ENCODE measurements at regions not wholly inside any gene's neighbourhood (a gene's known extent, or its start where the extent isn't known, plus 50 kb on each side); places are given as distances from the start of the nearest gene placed in this dataset.

DNA sequence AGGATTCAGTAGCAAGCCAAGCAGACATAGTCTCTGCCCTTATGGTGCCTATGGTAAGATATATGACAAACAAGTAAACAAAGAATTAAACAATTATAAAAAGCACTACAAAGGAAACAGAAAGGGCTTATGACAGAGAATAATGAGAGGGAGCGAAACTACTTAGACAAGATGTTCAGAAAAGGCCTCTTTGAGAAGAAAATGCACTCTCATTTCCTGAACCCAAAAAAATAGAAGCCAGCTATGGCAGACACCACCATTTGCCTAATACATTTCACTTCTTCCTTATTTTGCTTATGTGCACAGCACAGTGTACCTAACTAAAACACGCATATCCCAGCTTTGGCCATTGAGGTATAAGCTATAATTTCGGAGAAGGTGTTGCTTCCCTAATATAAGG, 465.5 kb upstream of the PPP2R3A start:
- Histone ChIP-seq H3K27ac (no peak overlapping the region), H3K36me3 (no peaks in the 10 kb centered on the region), H3K4me3 (no peak overlapping the region), H3K9me3 (no peaks in the 10 kb centered on the region), H3K4me1 (no peaks in the 10 kb centered on the region), H3K27me3 (no peaks in the 10 kb centered on the region)
- intact Hi-C loops (cut with DNase I) = no loop called here
- TF ChIP-seq, protein P1, sequence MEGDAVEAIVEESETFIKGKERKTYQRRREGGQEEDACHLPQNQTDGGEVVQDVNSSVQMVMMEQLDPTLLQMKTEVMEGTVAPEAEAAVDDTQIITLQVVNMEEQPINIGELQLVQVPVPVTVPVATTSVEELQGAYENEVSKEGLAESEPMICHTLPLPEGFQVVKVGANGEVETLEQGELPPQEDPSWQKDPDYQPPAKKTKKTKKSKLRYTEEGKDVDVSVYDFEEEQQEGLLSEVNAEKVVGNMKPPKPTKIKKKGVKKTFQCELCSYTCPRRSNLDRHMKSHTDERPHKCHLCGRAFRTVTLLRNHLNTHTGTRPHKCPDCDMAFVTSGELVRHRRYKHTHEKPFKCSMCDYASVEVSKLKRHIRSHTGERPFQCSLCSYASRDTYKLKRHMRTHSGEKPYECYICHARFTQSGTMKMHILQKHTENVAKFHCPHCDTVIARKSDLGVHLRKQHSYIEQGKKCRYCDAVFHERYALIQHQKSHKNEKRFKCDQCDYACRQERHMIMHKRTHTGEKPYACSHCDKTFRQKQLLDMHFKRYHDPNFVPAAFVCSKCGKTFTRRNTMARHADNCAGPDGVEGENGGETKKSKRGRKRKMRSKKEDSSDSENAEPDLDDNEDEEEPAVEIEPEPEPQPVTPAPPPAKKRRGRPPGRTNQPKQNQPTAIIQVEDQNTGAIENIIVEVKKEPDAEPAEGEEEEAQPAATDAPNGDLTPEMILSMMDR (IDR thresholded peaks at IDR 0.05) = no peak
- no peak for DNase-seq (ENCODE audit: low spot score in 2 of 2)

DNA sequence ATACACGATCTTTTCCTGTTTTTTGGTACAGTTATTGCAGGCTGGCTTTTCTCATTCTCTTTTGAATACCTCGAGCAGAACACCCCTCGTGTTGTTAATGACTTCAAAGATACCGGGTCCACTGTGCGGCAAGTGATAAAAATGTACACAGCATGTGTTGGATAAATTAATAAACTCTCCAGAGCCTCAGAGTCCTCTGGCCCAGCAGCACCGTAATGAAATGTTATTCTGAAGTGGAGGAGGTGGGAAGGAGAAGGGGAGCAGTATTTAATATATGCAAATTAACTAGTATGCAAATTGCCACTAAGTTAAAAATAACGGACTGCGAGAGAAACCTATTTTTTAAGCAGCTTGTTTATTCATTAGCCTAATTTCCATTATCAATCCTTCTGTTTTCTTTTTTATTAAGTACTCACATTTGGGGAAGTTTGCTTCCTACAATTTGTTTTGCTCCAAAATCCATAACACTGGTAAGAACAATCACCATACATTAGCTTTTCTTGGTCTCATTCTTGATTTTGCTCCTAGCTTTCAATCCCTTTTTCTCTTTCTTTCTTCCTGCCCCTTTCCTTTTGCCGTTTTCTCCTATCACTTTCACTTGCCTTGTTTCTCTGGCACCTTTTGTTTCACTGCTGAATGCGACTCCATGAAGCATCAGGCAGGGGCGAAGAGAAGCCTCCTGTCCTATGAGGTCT, 462.3 kb upstream of the PPP2R3A start:
- no peaks in the 10 kb centered on the region for H3K9me3 ChIP-seq
- H3K36me3 ChIP-seq = no peaks in the 10 kb centered on the region
- TF ChIP-seq, protein P1 (IDR thresholded peaks at IDR 0.05) = no peak
- H3K4me1 ChIP-seq = no peaks in the 10 kb centered on the region
- intact Hi-C loops (cut with DNase I) = no loop called here
- no peak overlapping the region for H3K4me3 ChIP-seq
- H3K27ac ChIP-seq = no peak overlapping the region
- no peak for DNase-seq (ENCODE audit: low spot score in 2 of 2)
- no peaks in the 10 kb centered on the region for H3K27me3 ChIP-seq

DNA sequence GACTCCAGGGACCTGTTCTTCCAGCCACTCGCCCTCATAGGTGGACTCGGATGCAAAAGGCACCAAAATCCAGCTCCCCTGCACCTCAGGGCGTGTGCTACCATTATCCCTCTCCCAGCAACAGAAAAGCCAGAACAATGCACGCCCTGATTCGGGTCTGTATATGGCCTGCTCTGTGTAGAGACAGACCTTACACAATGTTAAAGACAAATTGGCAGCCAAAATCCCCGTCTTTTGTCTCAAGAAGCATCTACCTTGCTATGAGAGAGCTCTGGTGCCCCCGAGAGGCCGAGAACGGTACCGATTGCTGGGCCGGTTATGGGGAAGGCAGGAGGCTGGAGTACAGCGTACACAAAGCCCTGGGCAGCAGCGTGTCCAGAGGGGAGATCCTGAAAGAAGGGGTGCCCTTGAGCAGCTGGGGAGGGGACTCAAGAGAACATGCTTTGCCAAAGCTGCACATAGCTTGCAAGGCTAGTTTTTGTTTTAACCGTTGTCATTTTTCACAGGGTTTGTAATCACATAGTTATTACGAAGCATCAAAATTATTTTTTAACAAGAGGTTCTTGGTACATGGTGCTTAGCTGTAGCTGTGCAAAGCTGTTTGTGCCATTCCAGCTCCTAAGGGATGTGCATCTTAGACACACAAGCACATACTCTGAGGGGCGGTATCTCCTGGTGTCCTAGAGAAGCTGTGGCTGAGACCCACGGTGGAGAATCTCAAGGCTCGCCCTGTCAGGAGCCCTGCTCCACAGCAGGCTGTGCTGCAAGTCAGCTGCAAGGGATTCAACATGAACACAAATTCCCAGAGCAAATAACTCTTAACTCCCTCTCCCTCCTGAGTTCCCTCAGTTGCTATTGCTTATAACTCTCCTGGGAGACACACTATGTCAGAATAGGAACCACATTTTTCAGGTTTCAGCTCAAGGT, 461.5 kb upstream of the PPP2R3A start:
- intact Hi-C loops (cut with DNase I) = no loop called here
- Histone ChIP-seq H3K27ac (no peak overlapping the region), H3K4me3 (no peak overlapping the region), H3K4me1 (no peaks in the 10 kb centered on the region), H3K9me3 (no peaks in the 10 kb centered on the region), H3K36me3 (no peaks in the 10 kb centered on the region), H3K27me3 (no peaks in the 10 kb centered on the region)
- TF ChIP-seq, protein P1 (IDR thresholded peaks at IDR 0.05) = peak in 1 of 3 experiments; percentile 42
- no peak for DNase-seq (ENCODE audit: low spot score in 2 of 2)

DNA sequence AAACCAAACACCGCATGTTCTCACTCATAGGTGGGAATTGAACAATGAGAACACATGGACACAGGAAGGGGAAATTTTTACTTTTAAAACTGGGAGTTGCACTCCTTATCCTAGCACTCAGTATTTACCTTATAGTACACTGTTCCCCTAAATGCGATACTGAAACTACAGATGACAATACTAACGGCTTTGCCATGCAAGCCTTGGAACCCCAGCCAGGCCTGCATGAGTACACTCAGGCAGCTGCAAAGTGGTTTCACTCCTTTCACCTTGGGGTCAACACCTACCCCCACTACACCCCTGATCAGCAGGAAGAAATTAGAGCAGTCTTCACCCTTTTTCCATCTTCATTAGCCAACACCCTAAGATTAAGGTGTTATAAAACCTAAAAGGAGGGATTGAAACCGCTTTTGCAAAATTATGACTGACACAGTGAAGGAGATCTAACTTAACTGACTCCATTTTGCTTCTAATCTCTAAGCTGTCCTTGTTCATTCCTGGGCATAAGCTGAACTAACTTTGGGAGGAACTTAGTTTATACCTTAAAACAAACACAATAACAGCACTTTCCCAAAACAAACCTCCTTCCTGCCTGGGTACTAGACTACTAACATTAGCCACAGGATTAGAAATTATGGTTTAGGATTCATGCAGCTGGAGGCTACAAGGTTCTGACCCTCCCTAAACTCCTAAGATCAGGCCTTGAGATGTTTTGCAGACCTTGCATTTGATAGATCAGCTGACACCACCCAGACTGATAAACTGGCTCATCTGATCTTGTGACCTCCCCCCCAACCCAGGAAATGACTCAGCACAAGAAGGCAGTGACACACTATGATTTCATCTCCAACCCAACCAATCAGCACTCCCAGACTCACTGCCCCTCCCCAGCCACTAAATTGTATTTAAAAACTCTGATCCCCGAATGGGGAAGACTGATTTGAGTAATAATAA, 452.1 kb upstream of the PPP2R3A start:
- H3K4me3 ChIP-seq = no peak overlapping the region
- no peaks in the 10 kb centered on the region for H3K4me1 ChIP-seq
- no peak for DNase-seq (ENCODE audit: low spot score in 2 of 2)
- no peaks in the 10 kb centered on the region for H3K36me3 ChIP-seq
- intact Hi-C loops (cut with DNase I) = no loop called here
- TF ChIP-seq, protein P1 (IDR thresholded peaks at IDR 0.05) = no peak
- no peak overlapping the region for H3K27ac ChIP-seq
- H3K9me3 ChIP-seq = no peaks in the 10 kb centered on the region
- H3K27me3 ChIP-seq = no peaks in the 10 kb centered on the region

DNA sequence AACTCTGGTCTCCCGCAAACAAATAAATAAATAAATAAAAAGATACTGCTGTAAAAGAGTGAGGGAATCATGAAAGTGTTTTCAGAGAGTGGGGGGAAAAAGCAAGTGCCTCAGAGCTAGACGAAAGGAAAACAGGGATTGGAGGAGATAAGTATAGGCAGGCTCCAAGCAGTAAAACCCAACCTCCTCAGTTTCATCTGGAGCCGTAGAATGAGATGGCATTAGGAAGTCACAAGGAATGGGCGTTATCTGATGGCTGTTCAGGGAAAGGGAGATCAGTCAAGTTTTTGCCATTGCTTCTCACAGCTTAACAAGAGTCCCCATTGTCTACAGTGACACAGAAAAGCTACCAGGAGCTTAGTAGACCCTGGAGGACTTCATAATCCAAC, 451.5 kb upstream of the PPP2R3A start:
- intact Hi-C loops (cut with DNase I) = no loop called here
- Histone ChIP-seq H3K27ac (no peak overlapping the region), H3K4me3 (no peak overlapping the region), H3K9me3 (no peaks in the 10 kb centered on the region), H3K36me3 (no peaks in the 10 kb centered on the region), H3K4me1 (no peaks in the 10 kb centered on the region), H3K27me3 (no peaks in the 10 kb centered on the region)
- DNase-seq (ENCODE audit: low spot score in 2 of 2) = no peak
- TF ChIP-seq, protein P1 (IDR thresholded peaks at IDR 0.05) = no peak

Data from ascending aorta (tissue), 2 donors.